GM12873 (cell line): ENCODE measurements at regions not wholly inside any gene's neighbourhood (a gene's known extent, or its start where the extent isn't known, plus 50 kb on each side); places are given as distances from the start of the nearest gene placed in this dataset.

Source experiments
- CTCF ChIP-seq: IDR thresholded peaks from 2 replicates; pipeline ENCODE4 v1.5.1; 2012; ENCODE audit warnings: low read depth, mild to moderate bottlenecking, moderate library complexity, low read length, control low read depth; ENCODE audit not compliant: insufficient read depth; ENCODE audit errors: missing control alignments

- TF ChIP-seq CTCF, result no peak
Measured at GRCh38 chr2:31785876-31786275, 205.1 kb upstream of the SRD5A2 start.

DNA sequence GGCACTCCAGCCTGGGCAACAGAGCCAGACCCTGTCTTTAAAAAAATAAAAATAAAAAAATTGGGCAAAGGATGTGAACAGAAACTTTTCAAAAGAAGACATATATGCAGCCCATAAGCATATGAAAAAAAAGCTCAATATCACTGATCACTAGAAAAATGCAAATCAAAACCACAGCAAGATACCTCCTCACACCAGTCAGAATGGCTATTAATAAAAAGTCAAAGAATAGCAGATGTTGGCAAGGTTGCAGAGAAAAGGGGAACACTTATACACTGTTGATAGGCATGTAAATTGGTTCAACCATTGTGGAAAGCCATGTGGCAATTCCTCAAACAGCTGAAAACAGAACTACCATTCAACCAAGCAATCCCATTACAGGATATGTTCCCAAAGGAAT is 204.1 kb upstream of the SRD5A2 start:
- TF ChIP-seq CTCF, result no peak

- no peak for TF ChIP-seq CTCF
Measured at GRCh38 chr2:31778153-31778552, 197.4 kb upstream of the SRD5A2 start.

DNA sequence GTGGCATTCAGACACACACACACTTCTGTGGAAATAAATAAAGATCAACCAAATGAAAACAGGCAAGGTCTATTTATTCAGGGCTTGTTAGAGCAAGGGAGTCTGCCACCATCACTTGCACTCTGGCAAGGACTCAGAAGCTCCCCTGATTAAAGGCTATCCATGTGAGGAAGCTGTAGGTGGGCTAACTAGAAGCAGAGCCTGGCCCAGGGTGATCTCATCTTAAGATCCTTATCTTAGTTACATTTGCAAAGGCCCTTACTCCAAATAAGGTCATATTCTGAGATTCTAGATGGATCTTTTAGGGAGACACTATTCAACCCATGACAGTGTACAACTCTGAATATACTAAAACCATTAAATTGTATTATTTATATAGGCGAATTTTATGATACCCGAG is 190.0 kb upstream of the SRD5A2 start:
- no peak for TF ChIP-seq CTCF

- TF ChIP-seq CTCF, result no peak
Measured at GRCh38 chr2:31765078-31765945, 184.6 kb upstream of the SRD5A2 start.

- TF ChIP-seq CTCF, result no peak
Measured at GRCh38 chr2:31764169-31764568, 183.4 kb upstream of the SRD5A2 start.

- no peak for TF ChIP-seq CTCF
Measured at GRCh38 chr2:31762085-31762484, 181.3 kb upstream of the SRD5A2 start.
